HFF-Myc (cell line): ENCODE measurements at regions not wholly inside any gene's neighbourhood (a gene's known extent, or its start where the extent isn't known, plus 50 kb on each side); places are given as distances from the start of the nearest gene placed in this dataset.

Experiments
- DNase-seq: peaks from one replicate; pipeline ENCODE4 v3.0.0-alpha.2; 2011; ENCODE audit warnings: low read depth; ENCODE audit errors: extremely low read depth
- H3K4me3 ChIP-seq: replicated peaks from 2 replicates; pipeline ENCODE4 v1.5.1; 2011; ENCODE audit warnings: low read depth, mild to moderate bottlenecking, control low read depth, low read length
- TF ChIP-seq, protein P1 (sequence below): IDR thresholded peaks from 2 replicates; pipeline ENCODE4 v1.5.1; 2012; ENCODE audit warnings: mild to moderate bottlenecking, low read depth, low read length, control low read depth; ENCODE audit errors: missing control alignments

- TF ChIP-seq, protein P1, sequence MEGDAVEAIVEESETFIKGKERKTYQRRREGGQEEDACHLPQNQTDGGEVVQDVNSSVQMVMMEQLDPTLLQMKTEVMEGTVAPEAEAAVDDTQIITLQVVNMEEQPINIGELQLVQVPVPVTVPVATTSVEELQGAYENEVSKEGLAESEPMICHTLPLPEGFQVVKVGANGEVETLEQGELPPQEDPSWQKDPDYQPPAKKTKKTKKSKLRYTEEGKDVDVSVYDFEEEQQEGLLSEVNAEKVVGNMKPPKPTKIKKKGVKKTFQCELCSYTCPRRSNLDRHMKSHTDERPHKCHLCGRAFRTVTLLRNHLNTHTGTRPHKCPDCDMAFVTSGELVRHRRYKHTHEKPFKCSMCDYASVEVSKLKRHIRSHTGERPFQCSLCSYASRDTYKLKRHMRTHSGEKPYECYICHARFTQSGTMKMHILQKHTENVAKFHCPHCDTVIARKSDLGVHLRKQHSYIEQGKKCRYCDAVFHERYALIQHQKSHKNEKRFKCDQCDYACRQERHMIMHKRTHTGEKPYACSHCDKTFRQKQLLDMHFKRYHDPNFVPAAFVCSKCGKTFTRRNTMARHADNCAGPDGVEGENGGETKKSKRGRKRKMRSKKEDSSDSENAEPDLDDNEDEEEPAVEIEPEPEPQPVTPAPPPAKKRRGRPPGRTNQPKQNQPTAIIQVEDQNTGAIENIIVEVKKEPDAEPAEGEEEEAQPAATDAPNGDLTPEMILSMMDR: no peak
- no peak for DNase-seq
- no peak overlapping the region for H3K4me3 ChIP-seq
Measured at GRCh38 chr13:105721016-105721415, 814.4 kb downstream of the EFNB2 start.

- no peak for DNase-seq
- no peak overlapping the region for H3K4me3 ChIP-seq
- TF ChIP-seq, protein P1: no peak
Measured at GRCh38 chr13:105719859-105720258, 815.6 kb downstream of the EFNB2 start.

- no peak overlapping the region for H3K4me3 ChIP-seq
- TF ChIP-seq, protein P1: no peak
- DNase-seq: no peak
Measured at GRCh38 chr13:105709181-105709580, 826.3 kb downstream of the EFNB2 start.

DNA sequence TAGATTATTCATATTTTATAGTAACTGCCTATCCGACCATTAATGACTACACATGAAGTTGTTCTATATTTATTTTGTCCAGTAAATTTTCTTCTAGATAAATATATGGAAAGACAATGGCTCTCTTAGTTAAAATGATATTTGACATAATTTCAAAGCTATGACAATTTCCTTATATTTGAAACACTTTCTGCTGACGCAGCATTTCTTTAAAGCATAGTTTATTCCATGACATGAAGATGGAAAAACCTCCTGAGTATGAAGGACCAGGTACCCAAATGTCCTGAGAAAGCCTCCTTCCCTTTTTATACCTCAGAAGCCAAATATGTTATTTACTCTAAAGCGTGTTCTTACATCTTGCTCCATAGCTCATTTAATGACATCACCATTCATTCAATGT, 831.6 kb downstream of the EFNB2 start:
- H3K4me3 ChIP-seq: no peak overlapping the region
- TF ChIP-seq, protein P1: no peak
- DNase-seq: no peak

- no peak for DNase-seq
- H3K4me3 ChIP-seq: no peak overlapping the region
- TF ChIP-seq, protein P1: no peak
Measured at GRCh38 chr13:105702441-105702840, 833.0 kb downstream of the EFNB2 start.

- no peak overlapping the region for H3K4me3 ChIP-seq
- DNase-seq: no peak
- TF ChIP-seq, protein P1: no peak
Measured at GRCh38 chr13:105692769-105693168, 842.7 kb downstream of the EFNB2 start.

DNA sequence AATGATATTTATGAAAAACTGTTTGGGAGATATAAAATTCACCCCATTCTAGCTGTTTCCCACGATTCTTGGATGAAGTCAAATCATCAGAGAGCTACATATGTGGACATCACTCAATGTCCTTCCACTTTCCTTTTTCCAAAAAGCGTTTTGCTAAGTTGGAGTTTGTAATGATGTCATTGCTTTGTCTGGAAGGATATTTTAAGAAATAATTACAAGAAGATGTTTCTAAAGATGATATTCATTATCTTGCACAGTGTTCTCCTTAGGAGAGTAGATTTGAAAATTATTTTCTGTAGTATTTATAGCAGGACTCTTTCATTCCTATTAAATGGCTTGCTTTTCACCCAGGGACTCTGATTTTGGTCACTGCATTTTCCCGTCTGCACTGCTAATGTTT, 851.2 kb downstream of the EFNB2 start:
- TF ChIP-seq, protein P1: no peak
- DNase-seq: no peak

More for the DNA sequence above, 851.2 kb downstream of the EFNB2 start:
- no peak overlapping the region for H3K4me3 ChIP-seq
